GM18867 (cell line): ENCODE measurements at regions not wholly inside any gene's neighbourhood (a gene's known extent, or its start where the extent isn't known, plus 50 kb on each side); places are given as distances from the start of the nearest gene placed in this dataset.
A peak's percentile ranks its signal among the peaks of the same experiment; 100 is the strongest.
"Not testable (repeated sequence)": the region's sequence is repeated elsewhere in the genome, so short reads cannot be mapped to it uniquely, and the experiment has no call there.

ENCODE experiments used
- ATAC-seq: cut with Tn5 transposase; IDR thresholded peaks from one replicate; pipeline ENCODE4 v1.9.1; 2021; ENCODE audit warnings: mild to moderate bottlenecking, moderate library complexity; ENCODE audit not compliant: unreplicated experiment

GRCh38 chr2:47295981-47296635 lies 73.0 kb upstream of the EPCAM start:
- ATAC-seq, result no peak

- no peak for ATAC-seq
Measured at GRCh38 chr2:47295131-47295980, 73.8 kb upstream of the EPCAM start.

- ATAC-seq, result no peak
Measured at GRCh38 chr2:47293976-47294375, 75.1 kb upstream of the EPCAM start.

GRCh38 chr2:47288864-47289263 lies 80.2 kb upstream of the EPCAM start:
- no peak for ATAC-seq

- ATAC-seq, result no peak
Measured at GRCh38 chr2:47283659-47284058, 85.5 kb upstream of the EPCAM start.

GRCh38 chr2:47282621-47283272 lies 86.4 kb upstream of the EPCAM start:
- ATAC-seq, result no peak

GRCh38 chr2:47279525-47279924 lies 89.6 kb upstream of the EPCAM start:
- not testable (repeated sequence) for ATAC-seq

GRCh38 chr2:47277987-47278386 lies 91.1 kb upstream of the EPCAM start:
- ATAC-seq, result no peak

GRCh38 chr2:47277187-47277586 lies 91.9 kb upstream of the EPCAM start:
- no peak for ATAC-seq

GRCh38 chr2:47276061-47276460 lies 93.0 kb upstream of the EPCAM start:
- no peak for ATAC-seq

- no peak for ATAC-seq
Measured at GRCh38 chr2:47274054-47274782, 94.9 kb upstream of the EPCAM start.

GRCh38 chr2:47272905-47273758 lies 96.0 kb upstream of the EPCAM start:
- no peak for ATAC-seq

GRCh38 chr2:47272031-47272864 lies 95.9 kb upstream of the CALM2 start:
- ATAC-seq, result peak; percentile 72

- no peak for ATAC-seq
Measured at GRCh38 chr2:47271054-47272000, 95.0 kb upstream of the CALM2 start.

GRCh38 chr2:47270421-47270820 lies 94.1 kb upstream of the CALM2 start:
- no peak for ATAC-seq

GRCh38 chr2:47269316-47270232 lies 93.3 kb upstream of the CALM2 start:
- no peak for ATAC-seq

GRCh38 chr2:47267711-47268086 lies 91.4 kb upstream of the CALM2 start:
- no peak for ATAC-seq
